ENCODE measurements at regions not wholly inside any gene's neighbourhood (a gene's known extent, or its start where the extent isn't known, plus 50 kb on each side); places are given as distances from the start of the nearest gene placed in this dataset.
"Not testable (repeated sequence)": the region's sequence is repeated elsewhere in the genome, so short reads cannot be mapped to it uniquely, and the experiment has no call there.

- no peak overlapping the region for H3K27ac ChIP-seq
- TF ChIP-seq CTCF (IDR thresholded peaks at IDR 0.05) = no peak
- no peaks in the 10 kb centered on the region for H3K4me1 ChIP-seq
- H3K9me3 ChIP-seq = peaks cover 0 to 2% of the 10 kb centered on the region in 2 donors
- H3K4me3 ChIP-seq = no peak overlapping the region
- H3K36me3 ChIP-seq = no peaks in the 10 kb centered on the region
- peaks cover 0 to 31% of the 10 kb centered on the region in 2 donors for H3K27me3 ChIP-seq
- intact Hi-C loops (cut with DNase I) = no loop called here
- DNase-seq (no peak), ATAC-seq (no peak)
Observed at GRCh38 chrX:1106478-1107210, 105.8 kb downstream of the CRLF2 start.

GRCh38 chrX:1105671-1106419 is 106.6 kb downstream of the CRLF2 start:
- no peak overlapping the region for H3K4me3 ChIP-seq
- ATAC-seq = no peak

GRCh38 chrX:1105031-1105430 is 107.4 kb downstream of the CRLF2 start:
- peaks cover 0 to 27% of the 10 kb centered on the region in 2 donors for H3K27me3 ChIP-seq
- H3K4me3 ChIP-seq; H3K36me3 ChIP-seq; H3K9me3 ChIP-seq; intact Hi-C loops (cut with DNase I); H3K4me1 ChIP-seq; ATAC-seq; H3K27ac ChIP-seq; DNase-seq: not testable (repeated sequence)

More at GRCh38 chrX:1105671-1106419, 106.6 kb downstream of the CRLF2 start:
- peaks cover 0 to 27% of the 10 kb centered on the region in 2 donors for H3K27me3 ChIP-seq
- H3K4me1 ChIP-seq = no peaks in the 10 kb centered on the region
- no peaks in the 10 kb centered on the region for H3K36me3 ChIP-seq
- intact Hi-C loops (cut with DNase I) = no loop called here
- H3K9me3 ChIP-seq = peaks cover 0 to 2% of the 10 kb centered on the region in 2 donors
- TF ChIP-seq CTCF (IDR thresholded peaks at IDR 0.05) = no peak
- no peak for DNase-seq
- H3K27ac ChIP-seq = no peak overlapping the region

- no peak for TF ChIP-seq CTCF (IDR thresholded peaks at IDR 0.05)
- H3K9me3 ChIP-seq = no peaks in the 10 kb centered on the region
- intact Hi-C loops (cut with DNase I) = no loop called here
- no peak overlapping the region for H3K4me3 ChIP-seq
- H3K36me3 ChIP-seq = no peaks in the 10 kb centered on the region
- H3K4me1 ChIP-seq = no peaks in the 10 kb centered on the region
- ATAC-seq (no peak), DNase-seq (no peak)
- peaks cover 0 to 26% of the 10 kb centered on the region in 2 donors for H3K27me3 ChIP-seq
- no peak overlapping the region for H3K27ac ChIP-seq
Observed at GRCh38 chrX:1103360-1103759, 109.1 kb downstream of the CRLF2 start.

GRCh38 chrX:1102786-1103185 is 109.7 kb downstream of the CRLF2 start:
- Histone ChIP-seq H3K36me3 (no peaks in the 10 kb centered on the region), H3K9me3 (peaks cover 0 to under 1% of the 10 kb centered on the region in 2 donors), H3K4me1 (no peaks in the 10 kb centered on the region), H3K4me3 (no peak overlapping the region), H3K27me3 (peaks cover 0 to 20% of the 10 kb centered on the region in 2 donors), H3K27ac (no peak overlapping the region)
- no peak for TF ChIP-seq CTCF (IDR thresholded peaks at IDR 0.05)
- DNase-seq (no peak), ATAC-seq (no peak)
- intact Hi-C loops (cut with DNase I) = no loop called here

GRCh38 chrX:1102221-1102620 is 110.2 kb downstream of the CRLF2 start:
- ATAC-seq; H3K9me3 ChIP-seq; intact Hi-C loops (cut with DNase I); DNase-seq; H3K27ac ChIP-seq; H3K4me3 ChIP-seq; H3K36me3 ChIP-seq; H3K4me1 ChIP-seq: not testable (repeated sequence)
- H3K27me3 ChIP-seq = peaks cover 0 to 20% of the 10 kb centered on the region in 2 donors
